Left renal pelvis (tissue), 4 donors: ENCODE measurements at regions not wholly inside any gene's neighbourhood (a gene's known extent, or its start where the extent isn't known, plus 50 kb on each side); places are given as distances from the start of the nearest gene placed in this dataset.

ENCODE experiments used
- DNase-seq, 4 donors: peaks; one replicate each; pipeline ENCODE4 v3.0.0-alpha.2; 2013; ENCODE audit warnings: low read depth in 4 of 4, low spot score in 3 of 4

DNA sequence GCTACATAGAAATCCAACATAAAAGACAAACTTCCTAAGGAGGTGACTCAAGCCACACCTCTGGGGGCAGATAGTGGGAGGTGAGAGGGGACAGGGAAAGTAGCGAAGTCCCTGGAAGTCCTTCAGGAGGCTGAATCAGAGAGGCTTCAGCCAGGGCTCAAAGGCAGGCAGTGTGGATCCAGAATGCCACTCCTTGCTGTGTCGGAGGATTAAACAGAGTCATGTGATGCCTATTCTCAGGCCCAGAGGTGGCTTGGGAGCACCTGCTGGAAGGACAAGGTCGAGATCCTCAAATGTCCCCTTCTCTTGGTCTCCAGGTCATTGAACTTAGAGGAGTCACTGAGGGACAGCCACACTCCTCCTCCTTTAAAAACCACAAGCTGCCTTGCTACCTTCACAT, 391.1 kb downstream of the SOX9 start:
- no peak for DNase-seq

DNA sequence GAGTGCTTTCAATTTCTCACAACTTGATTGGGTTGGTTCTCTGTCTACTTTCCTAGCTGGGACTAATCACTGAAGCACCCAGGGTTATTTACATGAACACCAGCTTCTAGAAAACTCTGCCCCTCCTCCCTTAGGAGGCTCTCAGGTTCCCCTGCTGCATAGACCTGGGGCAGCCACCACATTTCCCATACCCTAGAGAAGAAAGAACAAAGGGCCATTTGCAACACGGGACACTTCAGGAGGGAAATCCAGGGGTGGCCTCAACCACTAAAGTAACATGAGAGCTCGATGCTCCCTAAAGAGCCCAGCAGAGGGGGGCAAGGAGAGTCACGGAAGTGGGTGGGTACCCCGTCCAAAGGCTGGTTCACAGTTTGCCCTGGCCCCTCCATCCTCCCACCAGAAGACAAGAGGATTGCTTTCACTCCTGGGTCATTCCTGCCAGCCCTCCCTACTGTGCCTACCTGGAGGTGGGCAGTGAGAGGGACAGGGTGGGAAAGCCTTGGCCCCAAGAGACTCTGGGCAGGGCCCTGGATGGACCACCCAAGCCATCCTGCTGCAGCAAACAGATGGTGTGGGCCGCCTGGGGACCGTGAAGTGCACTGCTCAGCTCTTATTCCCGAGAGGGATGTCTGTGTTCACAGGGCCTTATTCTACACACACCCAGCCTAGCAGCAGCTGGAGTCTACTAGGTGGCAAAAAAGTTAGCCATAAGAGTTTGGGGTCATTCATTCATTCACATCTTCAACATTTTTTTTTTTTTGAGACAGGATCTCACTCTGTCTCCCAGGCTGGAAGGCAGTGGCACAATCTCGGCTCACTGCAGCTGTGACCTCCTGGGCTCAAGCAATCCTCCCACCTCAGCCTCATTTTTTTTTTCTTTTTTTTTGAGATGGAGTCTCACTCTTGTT, 392.1 kb downstream of the SOX9 start:
- DNase-seq: no peak

DNA sequence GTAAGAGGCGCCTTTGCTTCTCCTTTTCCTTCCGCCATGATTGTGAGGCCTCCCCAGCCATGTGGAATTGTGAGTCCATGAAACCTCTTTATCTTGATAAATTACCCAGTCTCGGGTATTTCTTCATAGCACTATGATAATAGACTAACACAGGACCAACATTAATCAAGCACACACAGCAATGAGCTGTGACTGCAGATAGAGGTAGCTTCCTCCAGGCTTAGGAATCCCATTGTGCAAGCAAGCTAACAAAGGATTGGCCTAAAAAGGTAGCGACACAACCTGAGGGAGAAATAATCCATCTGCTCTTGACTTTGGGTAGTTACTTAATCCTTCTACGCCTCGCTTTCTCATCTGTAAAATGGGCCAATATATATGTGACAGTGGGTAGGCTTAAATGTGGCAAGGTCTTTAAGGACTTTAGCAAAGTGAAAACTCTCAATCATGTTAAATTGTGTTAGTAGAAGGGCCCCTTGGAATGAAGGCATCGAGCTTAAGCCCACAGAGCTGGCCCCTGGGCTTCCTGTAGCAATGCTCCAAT, 393.6 kb downstream of the SOX9 start:
- no peak for DNase-seq

DNA sequence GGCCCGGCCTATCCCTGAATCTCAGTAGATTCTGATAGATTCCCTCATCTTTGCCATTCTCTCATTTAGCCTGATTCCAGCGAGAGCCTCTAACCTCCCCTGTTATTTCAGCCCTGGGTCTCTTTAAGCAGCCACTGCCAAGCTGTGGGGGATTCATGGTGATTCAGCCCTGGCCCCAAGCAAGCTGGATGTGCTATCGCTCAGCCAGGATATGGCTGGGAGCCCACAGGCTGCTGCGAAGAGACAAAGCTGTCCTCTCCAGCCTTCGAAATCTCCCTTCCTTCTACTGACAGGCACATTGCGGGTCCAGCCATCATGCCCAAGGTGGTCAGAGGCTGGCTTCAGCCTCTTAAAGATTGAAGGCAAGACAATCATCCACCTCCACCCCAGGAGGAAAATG, 394.1 kb downstream of the SOX9 start:
- DNase-seq: no peak

DNA sequence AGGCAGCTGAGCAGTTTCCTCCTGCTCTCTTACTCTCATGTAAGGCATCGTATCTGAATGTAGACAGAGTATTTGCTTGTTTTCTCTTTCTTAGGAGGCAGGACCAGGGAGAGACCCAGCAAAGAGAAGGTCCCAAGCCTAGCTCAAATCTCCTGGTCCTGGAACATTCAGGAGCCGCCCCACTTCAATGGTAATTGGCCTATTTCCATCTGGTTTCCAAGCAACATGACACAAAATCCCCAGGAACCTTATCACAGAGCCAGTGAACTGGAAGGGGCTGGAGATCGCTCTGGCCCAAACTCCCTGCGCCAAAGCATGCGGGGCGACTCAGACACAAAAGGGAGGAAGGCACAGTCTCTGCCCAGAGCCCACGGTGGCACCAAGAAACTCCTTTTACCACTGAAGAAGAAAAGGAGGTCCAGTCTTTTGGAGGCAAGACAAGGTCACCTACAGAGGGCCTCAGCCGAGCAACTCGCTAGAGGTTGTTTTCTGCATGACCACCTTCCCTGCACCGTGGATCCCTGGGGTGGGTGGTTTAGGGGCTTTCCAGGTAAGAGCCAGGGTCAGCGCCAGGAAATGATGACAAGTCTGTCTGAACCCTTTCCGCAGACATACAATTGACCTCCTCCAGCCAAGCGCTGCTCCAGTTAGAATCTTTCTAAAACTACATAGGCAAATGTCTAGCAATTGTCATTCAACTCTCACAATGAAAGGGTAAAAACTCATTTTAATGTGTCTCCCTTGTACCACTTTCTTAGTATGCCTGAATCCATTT, 394.7 kb downstream of the SOX9 start:
- DNase-seq: no peak

DNA sequence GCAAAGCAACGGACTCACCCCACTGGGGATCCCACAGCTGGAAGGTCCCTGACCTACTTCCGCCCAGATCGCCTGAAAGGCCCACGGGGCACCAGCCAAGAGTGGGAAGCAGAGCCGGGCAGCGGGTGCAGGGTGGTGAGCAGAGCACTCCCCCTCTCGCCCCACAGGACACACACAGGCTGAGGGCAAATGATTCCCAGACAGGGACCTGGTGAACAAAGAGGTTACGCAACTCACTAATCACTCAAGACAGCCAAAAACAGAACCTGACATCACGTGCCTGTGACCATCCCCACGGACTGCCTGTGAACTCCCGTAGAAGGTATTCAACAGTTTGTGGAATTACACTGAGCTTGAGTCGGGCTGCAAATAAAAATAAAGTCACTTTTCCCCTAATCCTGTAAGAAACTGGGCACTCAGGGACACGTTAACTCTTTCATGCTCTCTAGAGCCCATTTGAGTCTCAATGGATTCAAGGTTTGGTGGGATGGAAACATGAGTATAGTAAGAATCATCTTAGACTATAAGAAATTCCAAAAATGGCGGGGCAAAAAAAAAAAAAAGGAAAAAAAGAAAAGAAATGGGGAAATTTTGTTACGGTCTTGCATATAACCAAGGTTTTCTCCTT, 396.1 kb downstream of the SOX9 start:
- DNase-seq: no peak

DNA sequence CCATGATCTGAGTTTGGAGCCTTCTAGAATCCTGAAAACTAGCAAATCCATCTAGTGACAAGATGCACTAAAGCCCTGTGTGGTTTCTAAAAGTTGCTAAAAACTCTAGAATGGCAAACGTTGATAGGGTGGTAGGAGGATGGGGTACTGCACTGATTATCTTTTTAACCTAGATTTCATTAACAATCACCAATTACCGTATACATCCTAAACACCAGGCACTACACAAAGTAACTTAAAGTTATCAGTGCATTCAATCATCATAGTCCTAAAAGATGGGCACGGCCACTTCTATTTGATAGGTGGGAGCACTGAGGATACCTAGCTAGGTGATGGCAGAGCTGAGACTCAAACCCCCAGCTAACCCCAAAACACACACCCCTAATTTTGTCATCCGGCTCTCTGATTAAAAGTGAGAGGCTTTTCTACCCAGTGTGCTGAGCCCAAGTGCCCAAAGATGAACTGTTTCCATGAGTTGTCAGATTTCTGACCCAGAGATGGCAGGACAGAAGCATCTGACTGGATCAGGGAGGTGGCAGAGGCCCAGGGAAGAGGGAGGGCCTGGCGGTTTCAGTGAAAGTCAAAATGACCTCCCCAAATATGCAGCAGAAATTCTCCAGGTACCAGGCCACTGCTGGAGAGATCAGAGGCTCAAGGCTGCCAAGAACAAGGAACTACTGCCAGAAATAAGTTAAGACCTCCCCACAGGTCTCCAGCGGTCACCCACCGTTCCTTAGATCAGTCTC, 396.8 kb downstream of the SOX9 start:
- no peak for DNase-seq

DNA sequence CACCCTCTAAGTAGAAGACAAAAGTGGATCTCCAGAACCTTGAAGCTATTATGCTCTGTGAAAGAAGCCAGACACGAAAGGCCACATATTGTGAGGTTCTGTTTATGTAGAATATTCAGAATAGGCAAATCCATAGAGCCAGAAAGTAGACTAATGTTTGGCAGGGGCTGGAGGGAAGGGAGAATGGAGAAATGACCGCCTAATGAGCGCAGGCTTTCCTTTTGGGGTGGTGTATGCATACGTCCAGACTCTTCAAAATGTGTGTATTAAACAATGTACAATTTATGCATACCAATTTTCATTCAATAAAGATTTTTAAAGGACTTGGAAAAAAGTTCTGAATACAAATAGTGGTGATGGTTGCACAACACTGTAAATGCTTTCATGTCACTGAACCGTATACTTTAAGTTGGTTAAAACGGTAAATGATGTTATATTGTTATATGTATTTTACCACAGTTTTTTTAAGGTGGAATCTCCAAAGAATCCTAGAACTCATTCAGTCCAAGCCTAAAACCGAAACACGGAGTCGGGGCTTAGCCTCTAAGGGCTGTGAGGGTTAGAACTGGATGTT, 397.4 kb downstream of the SOX9 start:
- DNase-seq: no peak

DNA sequence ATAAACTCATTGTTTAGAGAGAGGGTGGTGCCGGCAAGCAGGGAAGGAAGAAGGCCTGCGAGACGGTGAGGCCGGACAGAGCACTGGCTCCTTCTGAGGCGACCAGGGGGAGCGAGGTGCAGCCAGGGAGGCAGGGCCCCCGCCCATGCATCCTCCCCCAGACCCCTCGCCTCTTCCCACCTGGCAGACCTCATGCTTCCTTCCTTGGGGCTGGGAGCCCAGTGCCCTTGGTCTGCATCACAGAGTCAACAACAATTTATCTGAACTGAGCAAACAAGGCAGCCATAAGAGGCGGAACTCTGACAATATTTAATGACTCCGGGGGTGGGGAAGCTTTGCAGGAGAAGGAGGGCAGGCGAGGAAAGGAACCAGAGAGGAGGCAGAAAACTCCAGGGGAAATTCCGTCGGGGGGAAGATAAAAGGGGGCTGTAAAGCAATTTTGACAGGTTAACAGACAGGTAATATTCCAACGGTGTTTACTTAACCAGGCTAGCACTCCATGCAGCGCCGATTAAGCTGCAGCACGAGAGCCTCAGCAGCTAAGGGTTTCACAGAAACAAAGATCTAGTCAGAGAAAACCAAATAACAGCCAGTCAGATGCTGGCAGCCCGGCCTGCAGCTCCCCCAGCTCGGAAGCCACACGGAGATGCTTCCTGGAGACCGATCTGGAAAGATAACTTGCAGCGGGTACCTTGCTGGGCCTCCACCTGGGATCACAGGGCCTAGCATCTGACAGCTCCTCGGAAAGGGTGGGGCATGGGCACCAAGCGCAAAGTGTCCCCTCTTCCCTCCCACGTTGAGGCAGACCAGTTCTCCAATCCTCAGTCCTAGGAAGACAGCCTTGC, 398.2 kb downstream of the SOX9 start:
- DNase-seq: no peak

DNA sequence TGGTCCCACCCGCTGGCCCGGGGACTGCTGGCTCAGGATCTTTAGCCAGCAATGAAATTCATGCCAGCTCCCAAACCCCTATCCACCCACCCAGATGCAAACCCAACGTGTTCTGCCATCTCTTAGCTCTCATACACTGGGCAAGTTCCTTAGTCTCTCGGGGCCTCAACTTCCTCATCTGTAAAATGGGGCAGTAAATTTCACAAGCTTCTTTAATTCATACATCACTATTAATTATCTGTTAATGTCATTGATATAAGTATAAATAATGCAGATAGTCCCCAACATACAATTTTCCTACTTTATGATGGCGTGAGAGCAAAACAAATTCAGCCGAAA, 398.7 kb downstream of the SOX9 start:
- no peak for DNase-seq

DNA sequence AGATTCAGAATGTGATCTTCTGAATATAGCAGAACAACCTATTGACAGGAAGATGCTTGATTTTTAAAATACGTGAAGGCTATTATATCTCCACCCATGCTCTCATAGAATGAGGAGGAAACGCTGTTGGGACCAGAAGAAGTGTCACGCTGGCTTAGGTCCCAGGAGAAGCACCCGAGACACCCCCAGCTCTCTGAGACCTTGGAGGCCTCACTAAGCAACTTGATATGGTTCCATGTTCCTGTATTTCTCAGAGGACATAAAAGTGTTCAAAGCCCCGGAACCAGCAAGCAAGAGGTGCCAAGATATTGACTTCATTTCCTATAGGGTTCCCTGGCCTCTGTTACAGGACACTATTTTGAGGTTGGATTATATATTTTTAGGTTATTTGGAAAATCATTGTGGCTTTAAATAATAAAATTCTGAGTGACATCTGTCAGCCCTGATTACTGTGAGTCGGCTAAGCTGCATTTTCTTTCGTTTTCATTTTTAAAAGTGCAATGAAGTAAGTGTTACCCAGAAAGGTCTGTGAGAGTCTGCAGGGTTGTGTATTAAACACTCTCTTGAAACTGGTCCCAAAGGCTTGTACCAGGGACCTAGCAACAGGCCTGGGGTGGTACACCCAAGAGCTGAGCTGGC, 400.0 kb downstream of the SOX9 start:
- no peak for DNase-seq

DNA sequence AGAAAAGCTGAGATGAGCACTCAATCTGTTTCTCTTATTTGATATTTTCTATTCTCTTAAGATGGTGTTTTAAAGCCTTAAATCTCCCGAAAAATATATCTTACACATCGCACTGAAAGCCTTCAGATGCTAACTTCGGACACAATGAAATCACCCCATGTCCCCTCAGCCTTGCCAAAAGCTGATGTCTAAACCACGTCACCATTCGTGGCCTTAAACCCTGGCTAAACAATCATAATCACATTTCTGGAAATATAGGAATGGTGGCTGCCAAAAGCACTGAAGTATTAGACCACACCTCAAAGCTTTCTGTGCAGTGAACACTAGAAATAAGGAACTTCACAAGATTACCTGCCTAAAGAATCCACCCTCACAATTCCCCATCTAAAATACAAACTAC, 402.7 kb downstream of the SOX9 start:
- DNase-seq: no peak

DNA sequence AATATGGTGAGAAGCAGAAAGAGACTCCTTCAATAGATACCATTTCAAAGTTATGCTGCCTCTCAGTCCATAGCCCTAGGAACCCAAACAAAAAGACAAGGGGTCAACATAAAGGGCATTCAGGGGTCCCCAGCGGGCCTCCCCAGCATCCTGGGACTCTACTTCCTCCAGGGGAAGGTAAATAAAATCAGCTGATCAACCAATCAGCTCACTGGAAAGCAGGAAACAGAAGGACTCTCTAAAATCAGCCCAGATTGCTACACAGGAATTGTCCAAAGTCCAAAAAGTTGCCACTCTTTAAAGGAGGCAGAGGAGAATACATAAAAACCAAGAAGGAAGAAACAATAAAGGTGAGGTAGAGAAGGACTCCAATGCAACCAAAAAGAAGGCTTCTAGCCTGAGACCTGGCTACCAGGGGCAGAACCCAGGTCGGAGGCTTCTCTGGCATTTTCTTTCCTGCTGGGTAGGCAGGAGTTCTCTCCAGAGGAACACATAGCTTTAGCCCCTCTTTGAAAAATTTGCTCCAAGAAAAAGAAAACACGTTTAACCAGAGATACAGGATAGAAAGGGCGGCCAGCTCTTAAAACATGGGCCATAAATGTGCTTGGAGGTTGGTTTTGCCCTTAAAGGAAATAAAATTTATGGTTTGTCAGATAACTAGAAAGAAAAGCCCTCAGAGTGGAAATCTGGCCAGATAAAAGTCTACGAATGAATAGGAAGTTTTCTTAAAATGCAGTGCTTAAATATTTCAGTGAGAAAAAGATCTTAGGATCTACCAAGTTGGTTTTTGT, 404.6 kb downstream of the SOX9 start:
- no peak for DNase-seq

DNA sequence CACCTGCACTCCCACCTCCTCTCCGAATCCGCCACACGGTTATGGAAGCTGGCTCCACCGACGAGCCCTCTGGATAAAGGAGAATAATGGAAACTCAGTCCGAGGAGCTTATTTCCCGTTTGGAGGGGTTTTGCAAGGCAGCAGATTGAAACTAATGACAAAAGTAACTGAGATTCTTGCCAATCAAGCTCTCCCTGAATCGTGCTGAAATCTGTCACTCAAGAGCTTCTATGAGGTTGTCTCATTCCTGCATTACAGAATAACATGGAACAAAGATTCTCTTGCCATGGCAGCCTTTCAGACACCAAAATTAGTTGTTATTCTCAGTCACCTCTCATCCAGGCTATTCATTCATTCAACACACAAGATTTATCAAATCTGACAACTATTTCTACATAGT, 405.9 kb downstream of the SOX9 start:
- no peak for DNase-seq

DNA sequence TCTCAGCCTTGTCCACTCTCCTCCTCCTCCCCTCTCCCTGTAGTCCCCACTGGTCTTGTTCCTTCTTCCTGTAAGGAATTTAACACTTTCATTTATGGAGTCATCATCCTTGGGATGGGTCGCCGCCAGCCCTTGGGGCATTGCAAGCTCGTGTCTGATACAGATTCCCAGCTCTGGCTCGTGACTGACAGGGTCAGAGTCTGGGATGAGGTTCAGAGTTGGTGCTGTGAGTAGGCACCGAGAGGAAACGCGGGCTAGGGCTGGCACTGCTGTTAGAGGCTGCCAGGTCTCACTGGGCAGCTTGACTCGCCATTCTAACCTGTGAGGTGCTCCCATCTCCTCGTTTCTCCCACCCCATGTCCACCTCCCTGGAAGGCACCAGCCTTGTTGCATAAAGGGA, 407.0 kb downstream of the SOX9 start:
- no peak for DNase-seq

DNA sequence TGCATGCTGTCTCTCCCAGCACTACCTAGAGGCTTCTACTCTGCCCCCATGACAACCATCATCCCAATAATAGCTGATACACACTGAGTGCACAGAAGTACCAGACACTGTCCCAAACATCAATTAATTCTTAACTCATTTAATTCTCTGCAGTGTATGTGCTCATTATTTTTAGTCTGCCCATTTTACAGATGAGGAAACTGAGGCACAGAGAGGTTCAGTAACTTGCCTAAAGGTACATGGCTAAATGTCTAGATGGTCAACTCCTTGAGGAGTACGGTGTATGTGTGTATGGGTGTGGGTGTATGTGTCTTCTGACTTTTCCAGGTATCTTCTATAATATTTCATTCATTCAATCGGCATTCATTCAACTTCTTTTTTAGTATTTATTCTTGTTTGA, 407.9 kb downstream of the SOX9 start:
- DNase-seq: no peak

DNA sequence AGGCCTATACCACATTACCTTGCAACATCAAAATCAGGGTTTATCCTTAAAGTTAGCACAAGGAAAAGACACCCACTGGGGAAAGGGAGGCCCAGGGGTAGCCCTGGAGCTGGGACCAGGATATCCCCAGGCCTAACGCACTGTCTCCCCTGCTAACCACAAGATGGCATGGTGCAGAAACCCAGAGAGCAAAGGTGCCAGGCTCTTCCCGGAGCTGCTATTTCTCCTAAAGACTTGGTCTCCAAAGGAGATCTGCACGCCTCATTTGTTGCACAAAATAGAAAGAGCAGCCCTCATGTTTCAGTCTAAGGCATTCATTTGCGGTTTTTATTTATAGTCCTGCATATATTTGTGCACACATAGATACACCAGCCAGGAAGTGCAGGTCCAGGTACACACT, 408.6 kb downstream of the SOX9 start:
- DNase-seq: no peak

DNA sequence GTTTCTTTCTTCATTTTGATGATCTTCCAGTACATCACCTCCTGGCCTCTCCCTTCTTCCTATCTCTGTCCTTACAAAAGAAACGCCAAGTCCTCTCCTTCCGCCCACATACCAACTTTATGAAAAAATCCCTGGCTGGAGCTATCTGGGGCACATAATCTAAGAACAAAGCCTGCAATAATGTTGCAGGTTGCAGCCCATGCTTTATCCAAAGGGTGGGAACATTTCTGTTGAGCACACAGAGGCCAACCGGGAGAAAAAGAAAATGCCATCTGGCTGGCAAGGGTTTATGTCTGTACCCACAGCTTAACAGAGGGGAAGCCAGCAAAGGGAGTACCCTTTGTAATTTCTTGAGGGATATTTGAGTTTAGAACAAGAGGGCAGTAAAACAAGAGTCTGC, 409.6 kb downstream of the SOX9 start:
- DNase-seq: no peak
